NCI-H524 (cell line): ENCODE measurements at regions not wholly inside any gene's neighbourhood (a gene's known extent, or its start where the extent isn't known, plus 50 kb on each side); places are given as distances from the start of the nearest gene placed in this dataset.
A peak's percentile ranks its signal among the peaks of the same experiment; 100 is the strongest.

Source experiments
- DNase-seq, 2 experiments: peaks; one replicate each; lab custom pipeline; 2025; lab: John Stamatoyannopoulos, UW

DNA sequence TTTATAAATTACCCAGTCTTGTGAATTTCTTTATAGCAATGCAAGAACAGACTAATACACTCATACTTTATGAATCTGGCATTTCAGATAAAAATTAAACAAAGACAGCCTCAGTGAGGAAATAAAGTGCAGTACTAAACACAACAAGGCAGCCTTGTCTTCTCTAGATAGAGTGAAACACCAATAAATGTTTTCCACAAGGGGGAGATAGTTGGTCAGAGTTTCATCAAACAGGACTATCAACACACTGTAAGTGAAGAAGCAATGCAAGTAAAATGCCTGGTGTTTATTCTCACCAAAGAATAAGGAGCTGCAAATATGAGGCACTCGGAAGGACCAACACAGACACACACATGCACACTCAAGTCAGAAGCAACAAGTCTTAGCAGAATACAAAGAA lies 62.8 kb downstream of the FAM9B start:
- DNase-seq = peak; percentile 37 to 69

DNA sequence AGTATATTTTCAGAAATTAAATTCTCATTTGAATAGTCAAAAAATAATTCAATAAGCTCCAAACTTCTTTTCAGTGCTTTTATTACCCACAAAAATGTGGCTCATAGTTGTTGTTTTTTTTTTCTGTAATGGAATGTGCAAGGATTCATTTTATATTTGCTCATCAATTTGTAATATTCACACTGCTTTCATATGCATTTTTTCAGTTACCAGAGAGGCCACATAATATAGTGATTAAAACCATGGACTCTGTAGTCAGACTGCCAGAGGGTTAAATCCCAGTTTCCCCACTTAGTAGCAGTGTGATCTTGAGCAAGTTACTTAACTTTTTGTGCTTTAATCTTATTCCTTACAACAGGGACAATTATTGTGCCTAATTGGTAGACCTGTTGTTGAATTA lies 64.5 kb downstream of the FAM9B start:
- no peak for DNase-seq

DNA sequence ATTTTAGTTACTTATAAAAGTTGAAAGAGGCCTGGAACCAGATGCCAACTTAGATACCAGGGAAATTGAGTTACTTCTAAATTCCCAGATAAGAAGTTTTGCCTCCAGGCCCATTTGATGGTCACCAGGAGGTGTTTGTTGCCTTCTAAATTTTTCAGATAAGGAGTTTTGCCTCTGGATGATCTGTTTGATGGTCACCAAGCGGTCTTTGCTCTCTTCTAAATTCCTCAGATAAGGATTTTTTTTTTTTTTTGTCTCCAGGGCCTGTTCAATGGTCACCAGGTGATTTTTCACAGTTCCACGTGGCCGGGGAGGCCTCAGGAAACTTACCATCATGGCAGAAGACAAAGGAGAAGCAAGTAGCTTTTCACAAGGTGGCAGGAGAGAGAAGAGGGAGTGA lies 66.5 kb downstream of the FAM9B start:
- DNase-seq = no peak

DNA sequence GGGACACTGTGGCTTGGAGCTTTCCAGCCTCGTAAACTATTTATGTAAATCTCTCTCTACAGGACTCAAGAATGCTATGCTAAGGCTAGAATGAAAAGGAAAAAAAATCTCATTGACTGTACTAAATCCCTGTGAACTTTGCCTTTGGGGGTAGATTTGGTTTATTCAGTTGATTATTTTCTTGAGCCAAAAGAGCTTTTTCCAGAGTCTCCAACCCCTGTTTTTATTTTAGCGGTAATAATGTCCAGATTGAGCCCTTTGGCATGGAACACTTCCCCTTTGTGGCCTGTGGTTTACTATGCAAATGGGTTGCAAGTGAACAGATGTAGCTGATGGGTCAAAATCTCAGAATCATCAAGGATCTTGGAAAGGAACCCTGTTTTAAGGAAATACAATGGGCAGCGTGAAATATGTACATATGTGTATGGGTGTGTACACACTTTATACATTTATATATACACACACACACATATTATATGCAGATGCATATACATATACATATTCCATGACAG lies 72.9 kb downstream of the FAM9B start:
- DNase-seq = no peak

DNA sequence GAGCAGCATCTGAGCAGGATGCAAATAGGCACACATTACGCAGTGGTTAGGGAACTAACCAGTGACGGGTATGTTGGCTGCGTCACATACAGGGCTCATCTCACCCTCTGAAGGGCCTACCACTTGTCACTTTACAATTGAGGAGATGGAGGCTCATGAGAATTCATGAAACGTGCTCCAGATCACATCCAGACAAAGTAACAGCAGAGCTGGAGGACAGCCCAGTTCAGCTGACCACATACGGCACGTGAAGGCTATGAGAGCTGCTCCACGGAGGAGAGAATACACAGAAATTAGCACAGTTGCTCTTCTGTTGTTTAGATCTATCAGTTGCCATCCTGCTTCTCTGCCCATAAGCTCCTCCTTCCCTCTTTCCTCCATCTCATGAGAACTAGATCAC lies 78.4 kb downstream of the FAM9B start:
- no peak for DNase-seq

DNA sequence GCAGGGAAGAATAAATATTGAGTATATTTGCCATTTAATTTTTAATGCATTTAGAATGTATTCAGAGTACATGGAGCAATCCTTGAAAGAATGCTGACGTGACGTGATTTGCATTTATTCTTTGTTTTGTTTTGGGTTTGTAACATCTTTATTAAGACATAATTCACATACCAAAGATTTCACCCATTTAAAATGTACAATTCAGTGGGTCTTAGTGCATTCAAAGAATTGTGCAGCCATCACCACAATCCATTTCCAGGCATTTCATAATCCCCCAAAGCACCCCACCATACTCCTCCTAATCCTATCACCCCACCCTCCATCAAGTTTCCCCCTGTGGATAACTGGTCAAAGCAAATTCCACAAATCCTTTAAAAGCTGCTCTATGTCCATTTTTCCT lies 87.4 kb downstream of the FAM9B start:
- DNase-seq = no peak

DNA sequence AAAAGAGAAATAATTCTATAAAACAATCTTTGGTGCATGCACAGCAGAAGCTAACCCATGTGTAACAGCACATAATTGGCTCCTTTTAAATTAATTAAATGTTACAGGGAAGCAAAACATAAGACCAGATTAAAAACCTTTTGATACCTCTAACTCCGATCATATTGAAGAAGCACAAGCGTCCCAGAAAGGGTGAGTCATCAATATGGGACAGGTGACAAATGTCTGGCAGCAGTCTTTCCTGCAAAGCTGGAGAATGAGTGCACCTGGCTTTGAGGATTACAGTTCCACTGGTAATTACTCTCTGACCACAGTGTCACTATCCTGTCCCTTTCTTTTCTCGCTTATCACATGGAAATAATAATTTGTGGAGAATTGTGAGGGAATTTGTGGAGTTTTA lies 94.6 kb downstream of the FAM9B start:
- peak in 1 of 2 experiments; percentile 22 for DNase-seq

DNA sequence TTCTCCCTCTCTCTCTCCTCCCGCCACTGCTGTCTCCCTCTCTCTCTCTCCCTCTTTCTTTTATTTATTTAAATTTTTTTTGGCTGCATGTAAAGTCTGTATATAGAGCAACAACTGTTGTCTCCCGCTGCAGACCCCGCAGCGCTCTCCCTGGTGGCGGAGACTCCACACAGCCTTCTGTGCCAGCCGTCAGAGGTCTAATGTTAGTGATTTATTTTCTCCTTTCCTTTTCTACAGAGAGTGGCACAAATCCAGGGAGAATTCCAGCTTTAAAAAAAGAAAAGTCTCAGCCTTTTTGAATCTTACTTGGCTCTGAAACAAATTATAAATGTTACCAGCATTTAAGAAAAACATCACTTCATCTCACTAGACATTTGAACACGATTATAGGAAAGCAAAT lies 106.2 kb downstream of the FAM9B start:
- DNase-seq = no peak

DNA sequence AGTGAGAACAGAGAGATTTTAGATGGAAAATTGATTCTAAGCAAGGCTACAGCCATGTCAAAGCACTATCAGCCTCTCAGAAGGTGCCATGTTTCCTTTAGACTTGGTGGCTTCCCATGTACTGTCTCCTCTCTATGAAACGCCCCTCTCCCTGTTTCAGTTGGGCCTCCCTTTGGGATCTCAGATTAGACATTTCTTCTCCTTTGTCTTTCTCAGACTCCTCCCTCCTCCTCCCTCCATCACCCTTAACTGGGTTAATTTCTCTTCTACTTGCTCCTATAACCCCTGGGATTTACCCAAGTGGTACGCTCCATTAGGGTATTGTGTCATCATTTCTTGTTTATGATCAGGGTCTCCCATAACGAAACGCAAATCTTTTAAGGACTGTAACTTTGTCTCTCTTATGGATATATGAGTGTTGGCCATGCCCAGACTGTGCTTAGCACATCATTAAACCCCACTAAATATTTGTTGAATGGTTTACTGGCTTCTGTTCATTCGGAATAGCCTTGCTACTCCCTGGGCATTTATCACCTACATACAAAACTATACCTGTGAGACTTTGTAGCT lies 106.8 kb downstream of the FAM9B start:
- DNase-seq = no peak

DNA sequence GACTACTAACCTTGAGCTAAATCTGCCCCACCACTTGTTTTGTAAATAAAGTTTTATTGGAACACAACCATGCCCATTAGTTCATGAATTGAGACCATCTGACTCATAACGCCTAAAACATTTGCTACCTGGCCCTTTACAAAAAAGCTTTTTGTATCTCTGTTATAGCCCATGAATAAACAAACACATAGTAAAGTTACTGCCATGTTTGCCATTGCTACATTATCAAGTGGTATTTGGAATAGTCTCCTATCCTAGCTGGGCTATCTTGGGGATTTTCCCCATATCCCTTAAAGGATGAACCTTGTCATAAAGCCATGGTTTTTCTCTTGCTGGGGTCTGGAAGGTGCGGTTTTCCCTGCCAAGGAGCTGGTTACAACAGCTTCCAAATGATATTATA lies 112.3 kb downstream of the FAM9B start:
- no peak for DNase-seq

DNA sequence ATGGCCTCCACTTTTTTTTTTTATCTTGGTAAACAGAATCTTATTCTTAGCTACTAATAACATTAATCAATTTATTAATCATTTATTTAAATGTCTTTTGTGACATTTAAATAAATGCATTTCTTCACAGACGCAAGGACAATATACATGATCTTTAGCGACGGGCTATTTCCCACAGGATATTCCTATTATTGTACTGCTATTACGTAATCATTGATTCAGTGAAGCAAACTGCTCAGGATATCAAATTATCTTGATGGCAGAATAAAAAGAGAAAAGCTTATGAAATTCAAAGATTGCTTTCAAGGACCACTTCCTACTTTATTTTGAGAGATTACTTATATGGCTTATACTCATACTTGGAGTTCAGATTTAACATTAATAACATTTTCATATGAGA lies 114.1 kb downstream of the FAM9B start:
- DNase-seq = no peak

DNA sequence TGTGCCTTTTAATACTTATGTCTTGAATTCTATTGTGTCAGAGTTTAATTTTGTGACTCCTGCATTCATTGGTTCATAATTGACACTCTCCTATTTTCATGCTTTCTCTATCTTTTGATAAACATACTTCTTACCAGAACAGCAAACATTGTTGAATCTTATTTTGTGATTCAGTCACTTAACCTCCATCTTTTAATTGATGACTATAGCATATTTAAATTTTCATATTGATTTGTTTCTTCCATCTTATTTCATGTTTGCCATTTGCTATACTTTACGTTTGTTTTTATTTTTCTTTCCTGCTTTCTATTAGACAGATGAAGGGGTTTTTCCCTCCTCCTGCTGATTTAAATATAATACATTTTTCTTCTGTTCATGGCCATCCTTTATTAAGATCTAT lies 115.5 kb upstream of the FAM9A start:
- DNase-seq = no peak

DNA sequence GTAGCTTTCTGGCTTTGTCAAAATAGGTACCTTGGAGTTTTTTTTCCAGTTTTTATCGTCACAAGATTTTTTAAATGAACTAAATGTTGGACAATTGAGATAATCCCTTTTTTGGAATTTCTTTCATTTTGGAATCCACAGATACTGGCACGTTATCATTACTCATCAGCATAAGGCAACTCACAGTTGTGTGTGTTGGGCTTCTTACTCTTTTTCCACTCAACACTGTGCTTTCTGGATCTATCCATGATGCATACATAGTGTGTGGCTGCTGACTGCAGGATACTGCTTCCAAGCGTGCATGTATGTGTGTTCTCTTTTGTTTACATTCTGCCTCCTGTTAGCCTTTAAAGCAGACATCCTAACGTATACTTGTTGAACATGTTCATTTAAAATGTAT lies 113.5 kb upstream of the FAM9A start:
- DNase-seq = no peak

DNA sequence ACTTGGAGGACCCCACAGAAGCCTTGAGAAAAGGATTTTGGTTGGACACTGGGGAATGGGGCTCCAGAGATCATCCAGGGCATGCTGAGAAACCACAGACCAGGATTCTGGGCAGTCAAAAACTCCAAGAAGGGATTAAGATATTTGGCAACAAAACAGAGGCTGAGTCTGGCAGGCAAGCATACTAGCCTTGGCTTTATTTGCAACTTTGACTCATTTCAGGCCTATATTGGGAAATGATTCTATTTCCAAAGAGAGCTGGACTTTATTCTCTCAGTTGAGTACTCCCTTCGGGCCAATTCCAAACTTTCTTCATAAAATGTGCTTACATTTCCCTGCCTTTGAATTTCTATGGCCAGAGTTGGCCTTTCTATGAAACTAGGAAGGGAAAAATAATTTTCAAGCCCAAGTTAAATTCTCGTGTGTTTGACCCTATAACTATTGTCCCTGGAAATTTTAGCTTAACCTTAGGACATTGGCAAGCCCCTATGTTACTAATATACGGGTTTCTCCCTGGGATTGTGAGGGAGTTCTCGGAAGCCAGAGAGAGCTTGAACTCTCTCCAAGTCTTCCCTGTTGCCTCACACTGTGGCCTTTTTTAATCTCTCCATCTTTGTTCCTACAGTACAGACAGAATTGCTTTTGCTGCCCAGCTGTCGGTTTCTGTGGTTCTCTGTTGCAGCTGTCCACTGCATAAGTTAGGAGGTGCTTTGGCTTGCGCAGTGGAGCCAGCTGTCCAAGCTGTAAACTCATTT lies 112.6 kb upstream of the FAM9A start:
- peak; percentile 8 to 53 for DNase-seq

DNA sequence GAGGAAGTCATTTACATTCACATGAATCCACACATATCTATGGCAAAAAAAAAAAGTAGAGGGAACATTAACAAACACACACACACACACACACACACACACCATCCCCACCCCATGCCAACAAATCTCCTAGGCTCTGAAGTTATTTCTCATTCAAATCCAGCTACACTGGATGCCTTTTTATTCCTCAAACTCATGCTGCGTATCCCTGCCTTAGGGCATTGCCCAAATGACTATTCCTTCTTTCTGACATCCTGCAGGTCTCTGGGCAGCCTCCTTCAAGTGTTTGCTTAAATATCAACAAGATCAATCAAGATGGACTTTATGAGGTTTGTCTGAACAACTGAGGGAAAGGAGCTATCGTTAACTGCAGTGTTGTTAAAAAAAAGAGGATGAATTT lies 106.5 kb upstream of the FAM9A start:
- DNase-seq = no peak

DNA sequence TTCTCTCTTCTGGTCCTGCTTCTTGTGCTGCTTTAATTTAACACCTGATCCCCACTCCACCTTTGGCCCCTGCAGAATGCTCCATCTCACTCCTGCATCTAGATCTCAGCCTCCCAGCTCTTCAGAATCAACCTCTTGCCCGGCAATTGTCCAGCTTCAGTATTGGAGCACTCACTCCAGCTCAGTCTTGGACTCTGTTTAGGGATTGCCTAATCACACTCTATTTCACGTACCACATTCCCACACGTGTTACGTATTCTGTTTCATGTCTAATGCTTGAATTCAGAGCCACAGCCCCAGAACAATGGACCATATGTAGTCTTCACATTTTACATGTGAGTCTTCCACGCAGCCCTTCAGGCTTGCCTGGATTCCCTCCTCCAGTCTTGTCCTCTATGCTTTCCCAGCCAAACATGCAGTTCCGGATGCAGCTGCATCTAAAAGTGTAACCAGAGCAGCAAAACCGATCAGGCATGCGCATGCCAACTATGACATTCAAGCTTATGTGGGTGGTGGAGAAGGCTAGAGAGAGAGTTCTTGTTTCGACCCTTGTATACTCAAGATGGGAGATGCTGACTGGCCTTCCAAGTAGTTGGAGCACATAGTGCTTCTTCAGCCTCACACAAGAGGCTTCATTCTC lies 105.2 kb upstream of the FAM9A start:
- DNase-seq = no peak

DNA sequence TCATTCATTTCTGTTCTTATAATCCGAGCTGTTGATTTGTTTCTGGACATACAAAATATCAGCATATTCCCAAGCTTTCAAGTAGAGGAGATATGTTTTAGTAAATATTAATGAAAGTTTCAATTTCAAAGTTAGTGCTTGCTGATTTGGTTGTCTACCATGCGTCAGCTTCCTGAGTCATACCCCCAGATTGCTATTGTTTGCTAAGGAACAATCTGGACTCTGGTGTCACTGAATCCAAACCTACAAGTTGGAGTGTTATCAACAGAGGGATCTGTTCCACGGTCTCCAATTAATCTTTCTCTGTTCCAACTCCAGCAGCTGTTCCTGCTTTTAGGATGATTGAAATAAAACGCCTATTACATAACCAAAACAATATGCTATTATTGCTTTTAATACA lies 96.1 kb upstream of the FAM9A start:
- no peak for DNase-seq

DNA sequence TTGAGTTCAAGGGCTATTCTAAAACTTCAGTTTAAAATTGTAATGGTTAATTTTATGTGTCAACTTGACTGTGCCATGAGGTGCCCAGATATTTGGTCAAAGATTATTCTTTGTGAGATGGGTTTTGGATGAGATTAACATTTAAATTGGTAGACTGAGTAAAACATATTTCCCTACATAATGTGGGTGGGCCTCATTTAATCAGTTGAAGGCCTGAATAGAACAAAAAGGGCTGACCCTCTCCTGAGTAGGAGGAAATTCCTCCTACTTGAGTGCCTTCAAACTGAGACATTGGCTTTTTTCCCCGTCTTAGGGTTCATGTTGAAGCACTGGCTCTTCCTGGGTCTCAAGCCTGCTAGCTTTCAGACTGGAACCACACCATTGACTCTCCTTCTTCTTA lies 89.6 kb upstream of the FAM9A start:
- DNase-seq = no peak

DNA sequence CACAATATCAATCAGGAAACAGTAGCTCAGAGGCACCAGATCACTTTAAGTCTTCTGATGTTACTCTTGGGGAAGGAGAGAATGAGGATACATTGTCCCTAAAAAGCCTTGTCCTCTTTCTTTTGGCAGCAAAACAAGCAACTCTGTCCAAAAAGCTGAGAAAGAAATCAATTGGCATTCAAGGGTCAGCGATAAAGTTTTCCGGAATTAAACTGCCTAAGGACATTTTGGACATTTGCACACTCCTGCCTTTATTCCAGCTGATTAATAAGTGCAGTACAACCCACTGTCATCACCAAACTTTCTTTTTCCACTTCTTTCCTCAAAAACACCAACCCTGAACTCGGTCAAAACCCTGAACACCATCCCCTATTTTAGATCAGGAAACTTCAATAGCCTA lies 85.8 kb upstream of the FAM9A start:
- no peak for DNase-seq

DNA sequence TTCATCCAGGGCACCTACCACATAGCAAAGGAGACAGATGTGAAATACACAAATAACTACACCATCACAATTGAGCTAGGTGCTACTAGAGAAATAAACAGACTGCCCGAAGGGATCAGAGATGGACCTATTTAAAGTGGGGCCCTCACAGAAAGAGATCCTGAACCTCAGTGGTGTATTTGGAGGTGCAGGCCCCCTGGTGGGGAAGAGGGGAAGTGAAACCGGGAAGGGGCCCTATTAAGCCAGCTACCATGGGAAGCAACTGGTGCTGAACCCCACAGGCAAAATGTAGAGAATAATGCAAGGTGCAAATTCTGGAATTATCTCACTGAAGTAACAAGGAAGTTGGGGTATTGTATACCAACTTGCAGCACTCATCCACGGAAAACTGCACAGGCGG lies 78.6 kb upstream of the FAM9A start:
- DNase-seq = peak in 1 of 2 experiments; percentile 16

DNA sequence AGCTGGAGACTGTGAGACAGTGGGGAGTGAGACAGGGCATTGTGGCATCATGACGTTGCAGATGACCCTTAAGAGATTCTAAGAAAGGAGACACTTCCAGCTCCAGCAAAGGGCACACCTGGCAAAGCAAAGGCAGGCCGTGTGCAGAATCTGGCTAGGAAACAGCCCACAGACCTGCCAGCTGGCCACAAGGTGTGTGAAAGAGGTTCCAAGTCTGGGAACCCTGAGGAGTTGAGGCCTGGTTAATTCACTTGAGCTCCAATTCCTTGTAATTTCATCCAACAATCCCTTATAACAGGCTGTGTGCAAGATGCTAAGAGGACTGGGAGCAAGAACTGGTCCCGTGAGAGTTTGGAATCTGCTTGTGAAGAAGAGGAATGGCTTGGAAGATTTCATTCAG lies 72.8 kb upstream of the FAM9A start:
- no peak for DNase-seq

DNA sequence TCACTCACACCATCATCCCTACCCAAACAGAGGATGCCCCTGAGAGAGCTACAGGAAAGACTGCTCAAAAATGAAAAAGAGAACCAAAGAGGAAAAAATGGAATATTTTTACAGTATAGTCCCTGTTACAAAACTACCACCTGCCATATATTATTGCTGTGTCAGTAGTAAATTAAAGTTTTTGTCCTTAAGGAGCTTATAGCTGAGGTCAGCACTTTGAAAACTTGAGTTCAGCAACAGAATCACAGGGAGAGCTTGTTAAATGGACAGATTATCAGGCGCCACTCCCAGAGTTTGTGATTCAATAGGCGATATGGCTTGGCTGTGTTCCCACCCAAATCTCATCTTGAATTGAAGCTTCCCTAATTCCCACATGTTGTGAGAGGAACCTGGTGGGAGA lies 71.9 kb upstream of the FAM9A start:
- no peak for DNase-seq

DNA sequence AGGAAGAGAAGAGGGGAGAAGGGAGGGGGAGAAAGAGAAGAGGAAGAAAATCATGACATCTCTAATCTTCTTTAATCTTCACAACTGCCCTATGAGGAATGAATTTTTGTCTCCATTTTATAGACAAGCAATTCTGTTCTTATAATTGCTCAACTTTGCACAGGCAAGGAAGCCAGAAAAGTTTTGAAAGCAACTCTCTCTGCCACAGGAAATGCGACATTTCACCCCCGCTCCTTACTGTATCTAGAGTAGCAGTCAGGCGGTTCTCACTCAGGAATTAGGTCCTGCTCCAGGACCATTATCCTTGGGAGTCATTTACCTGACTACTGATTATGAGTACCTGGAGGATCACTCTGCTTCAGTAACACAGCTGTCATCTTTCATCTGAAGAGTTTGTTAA lies 69.2 kb upstream of the FAM9A start:
- no peak for DNase-seq

DNA sequence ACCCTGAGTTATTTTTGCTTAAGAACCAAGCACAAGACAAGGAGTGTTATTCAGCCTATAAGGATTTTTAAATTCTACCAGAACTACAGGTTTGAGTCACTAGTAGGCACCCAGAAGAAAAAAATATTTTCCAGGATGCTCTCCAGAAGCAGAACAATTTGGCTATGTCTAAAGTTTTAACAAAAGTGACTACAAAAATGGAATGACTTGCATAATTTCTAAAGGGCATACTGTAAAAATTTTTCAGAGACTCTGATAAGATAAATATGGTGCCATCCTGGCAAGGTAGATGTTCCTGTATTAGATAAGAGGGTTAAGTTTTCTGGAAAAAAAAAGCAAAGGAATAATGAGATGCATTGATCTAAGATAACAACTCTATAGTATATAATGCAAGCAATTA lies 68.6 kb upstream of the FAM9A start:
- no peak for DNase-seq
